ENCODE measurements at regions not wholly inside any gene's neighbourhood (a gene's known extent, or its start where the extent isn't known, plus 50 kb on each side); places are given as distances from the start of the nearest gene placed in this dataset.

DNA sequence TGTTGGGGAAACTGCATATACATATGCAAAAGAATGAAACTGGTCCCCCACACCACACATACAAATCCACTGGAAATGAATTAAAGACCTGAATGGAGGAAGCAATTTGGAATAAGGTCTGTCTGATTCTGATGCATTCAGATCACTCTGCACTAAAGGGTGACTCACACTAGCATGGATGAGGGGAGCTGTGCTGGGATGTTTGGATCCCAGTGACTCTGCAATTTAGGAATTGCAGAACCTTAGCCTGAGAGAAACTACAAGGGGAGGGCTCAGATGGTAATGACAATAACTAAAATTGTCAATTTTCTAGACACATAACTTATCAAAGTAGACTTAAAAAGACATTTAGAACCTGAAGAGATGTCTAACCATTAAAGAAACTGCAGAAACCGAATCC is 312.0 kb downstream of the CDK5RAP2 start:
- TF ChIP-seq, protein P1, sequence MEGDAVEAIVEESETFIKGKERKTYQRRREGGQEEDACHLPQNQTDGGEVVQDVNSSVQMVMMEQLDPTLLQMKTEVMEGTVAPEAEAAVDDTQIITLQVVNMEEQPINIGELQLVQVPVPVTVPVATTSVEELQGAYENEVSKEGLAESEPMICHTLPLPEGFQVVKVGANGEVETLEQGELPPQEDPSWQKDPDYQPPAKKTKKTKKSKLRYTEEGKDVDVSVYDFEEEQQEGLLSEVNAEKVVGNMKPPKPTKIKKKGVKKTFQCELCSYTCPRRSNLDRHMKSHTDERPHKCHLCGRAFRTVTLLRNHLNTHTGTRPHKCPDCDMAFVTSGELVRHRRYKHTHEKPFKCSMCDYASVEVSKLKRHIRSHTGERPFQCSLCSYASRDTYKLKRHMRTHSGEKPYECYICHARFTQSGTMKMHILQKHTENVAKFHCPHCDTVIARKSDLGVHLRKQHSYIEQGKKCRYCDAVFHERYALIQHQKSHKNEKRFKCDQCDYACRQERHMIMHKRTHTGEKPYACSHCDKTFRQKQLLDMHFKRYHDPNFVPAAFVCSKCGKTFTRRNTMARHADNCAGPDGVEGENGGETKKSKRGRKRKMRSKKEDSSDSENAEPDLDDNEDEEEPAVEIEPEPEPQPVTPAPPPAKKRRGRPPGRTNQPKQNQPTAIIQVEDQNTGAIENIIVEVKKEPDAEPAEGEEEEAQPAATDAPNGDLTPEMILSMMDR (IDR thresholded peaks at IDR 0.05; ENCODE audit: low read length): no peak
- no peak for TF ChIP-seq EZH2phosphoT487 (IDR thresholded peaks at IDR 0.05; ENCODE audit: low read length)

All from MM.1S (cell line).